Cardiac muscle cell (in vitro differentiated cells and primary cell): ENCODE measurements at regions not wholly inside any gene's neighbourhood (a gene's known extent, or its start where the extent isn't known, plus 50 kb on each side); places are given as distances from the start of the nearest gene placed in this dataset.
"Not testable (repeated sequence)": the region's sequence is repeated elsewhere in the genome, so short reads cannot be mapped to it uniquely, and the experiment has no call there.

Experiments used
- DNase-seq, 2 donors: peaks; one replicate each; pipeline versions ENCODE4 v3.0.0 to v3.0.0-alpha.2; 2010 to 2017; ENCODE audit warnings: low read depth in 1 of 2, low spot score in 1 of 2
- H3K27ac ChIP-seq: fragments of 200-600 bp; sonication (generic); 2 replicates; pipeline ENCODE4 v1.5.1; 2016
- H3K27me3 ChIP-seq: fragments of 200-600 bp; sonication (generic); 2 replicates; pipeline ENCODE4 v1.6.0; 2016; ENCODE audit warnings: control low read depth
- H3K36me3 ChIP-seq: fragments of 200-600 bp; sonication (generic); 2 replicates; pipeline ENCODE4 v1.5.1; 2016; ENCODE audit warnings: control low read depth
- H3K4me1 ChIP-seq: fragments of 200-600 bp; sonication (generic); 2 replicates; pipeline ENCODE4 v1.8.1; 2017; ENCODE audit warnings: low read depth, mild to moderate bottlenecking, mixed run types
- H3K4me3 ChIP-seq: fragments of 200-600 bp; sonication (generic); 2 replicates; pipeline ENCODE4 v1.5.1; 2016; ENCODE audit warnings: mild to moderate bottlenecking
- H3K9me3 ChIP-seq: fragments of 200-600 bp; sonication (generic); 2 replicates; pipeline ENCODE4 v1.5.1; 2017; ENCODE audit warnings: low read depth, mild to moderate bottlenecking, control low read depth
- CTCF ChIP-seq: IDR thresholded peaks from 2 replicates; pipeline ENCODE4 v1.5.1; 2012; ENCODE audit warnings: low read depth, mild to moderate bottlenecking, low read length

- Histone ChIP-seq H3K27me3 (no peaks in the 10 kb centered on the region), H3K9me3 (no peaks in the 10 kb centered on the region), H3K27ac (no peak overlapping the region), H3K4me3 (no peak overlapping the region), H3K4me1 (no peaks in the 10 kb centered on the region), H3K36me3 (no peaks in the 10 kb centered on the region)
- TF ChIP-seq CTCF = no peak
- no peak for DNase-seq
Measured at GRCh38 chr3:14001136-14001535, 121.3 kb upstream of the WNT7A start.

- Histone ChIP-seq H3K4me3 (no peak overlapping the region), H3K9me3 (no peaks in the 10 kb centered on the region), H3K27me3 (no peaks in the 10 kb centered on the region), H3K27ac (no peak overlapping the region), H3K36me3 (no peaks in the 10 kb centered on the region), H3K4me1 (no peaks in the 10 kb centered on the region)
- no peak for DNase-seq
- TF ChIP-seq CTCF = no peak
Measured at GRCh38 chr3:14000556-14000955, 120.7 kb upstream of the WNT7A start.

- Histone ChIP-seq H3K27me3 (no peaks in the 10 kb centered on the region), H3K27ac (no peak overlapping the region), H3K4me1 (no peaks in the 10 kb centered on the region), H3K9me3 (no peaks in the 10 kb centered on the region), H3K36me3 (no peaks in the 10 kb centered on the region), H3K4me3 (no peak overlapping the region)
- no peak for TF ChIP-seq CTCF
- DNase-seq = no peak
Measured at GRCh38 chr3:13998831-13999230, 119.0 kb upstream of the WNT7A start.

GRCh38 chr3:13995216-13995615, 115.3 kb upstream of the WNT7A start:
- not testable (repeated sequence) for H3K4me3 ChIP-seq, H3K27me3 ChIP-seq, H3K4me1 ChIP-seq, DNase-seq, H3K36me3 ChIP-seq, H3K9me3 ChIP-seq, H3K27ac ChIP-seq

GRCh38 chr3:13988925-13989324, 109.1 kb upstream of the WNT7A start:
- H3K4me1 ChIP-seq, H3K27me3 ChIP-seq, H3K27ac ChIP-seq, H3K4me3 ChIP-seq, H3K36me3 ChIP-seq, DNase-seq, H3K9me3 ChIP-seq: not testable (repeated sequence)

- H3K36me3 ChIP-seq = no peaks in the 10 kb centered on the region
- no peak overlapping the region for H3K4me3 ChIP-seq
- no peaks in the 10 kb centered on the region for H3K27me3 ChIP-seq
- no peaks in the 10 kb centered on the region for H3K9me3 ChIP-seq
- H3K4me1 ChIP-seq = no peaks in the 10 kb centered on the region
- no peak overlapping the region for H3K27ac ChIP-seq
- no peak for TF ChIP-seq CTCF
- DNase-seq = no peak
Measured at GRCh38 chr3:13976469-13976868, 96.6 kb upstream of the WNT7A start.

- no peak for DNase-seq
- TF ChIP-seq CTCF = no peak
- no peaks in the 10 kb centered on the region for H3K36me3 ChIP-seq
- H3K9me3 ChIP-seq = no peaks in the 10 kb centered on the region
- no peak overlapping the region for H3K27ac ChIP-seq
- no peak overlapping the region for H3K4me3 ChIP-seq
- H3K4me1 ChIP-seq = no peaks in the 10 kb centered on the region
- H3K27me3 ChIP-seq = no peaks in the 10 kb centered on the region
Measured at GRCh38 chr3:13975686-13976085, 95.8 kb upstream of the WNT7A start.
